Effector memory CD4-positive, alpha-beta T cell (primary cell): ENCODE measurements at regions not wholly inside any gene's neighbourhood (a gene's known extent, or its start where the extent isn't known, plus 50 kb on each side); places are given as distances from the start of the nearest gene placed in this dataset.

ENCODE experiments used
- DNase-seq, 3 donors: peaks; one replicate each; pipeline ENCODE4 v3.0.0-alpha.2; 2020
- H3K27ac ChIP-seq: 2 replicates; pipeline ENCODE4 v1.7.0; 2013; ENCODE audit warnings: mild to moderate bottlenecking, low read length, moderate library complexity; ENCODE audit not compliant: insufficient read depth, poor library complexity, severe bottlenecking
- H3K27me3 ChIP-seq: replicated peaks from 2 replicates; pipeline ENCODE4 v1.7.0; 2013; ENCODE audit warnings: mild to moderate bottlenecking, low read length; ENCODE audit not compliant: insufficient read depth, control insufficient read depth, poor library complexity, severe bottlenecking
- H3K36me3 ChIP-seq: 2 replicates; pipeline ENCODE4 v1.7.0; 2013; ENCODE audit warnings: mild to moderate bottlenecking, low read length, moderate library complexity; ENCODE audit not compliant: control insufficient read depth, insufficient read depth
- H3K4me1 ChIP-seq: 2 replicates; pipeline ENCODE4 v1.7.0; 2013; ENCODE audit warnings: low read length, mild to moderate bottlenecking; ENCODE audit not compliant: control insufficient read depth, insufficient read depth, poor library complexity, severe bottlenecking
- H3K4me3 ChIP-seq: 2 replicates; pipeline ENCODE4 v1.7.0; 2013; ENCODE audit warnings: low read length, low read depth, mild to moderate bottlenecking; ENCODE audit not compliant: insufficient read depth, poor library complexity, severe bottlenecking
- H3K9me3 ChIP-seq: 2 replicates; pipeline ENCODE4 v1.7.0; 2013; ENCODE audit warnings: mild to moderate bottlenecking, low read length, moderate library complexity; ENCODE audit not compliant: control insufficient read depth

- Histone ChIP-seq H3K9me3 (no peaks in the 10 kb centered on the region), H3K4me1 (no peaks in the 10 kb centered on the region), H3K36me3 (no peaks in the 10 kb centered on the region), H3K4me3 (no peak overlapping the region), H3K27ac (no peak overlapping the region), H3K27me3 (no peaks in the 10 kb centered on the region)
- DNase-seq: no peak
Measured at GRCh38 chr1:219506936-219507335, 106.0 kb downstream of the ZC3H11B start.

GRCh38 chr1:219506473-219506899 is 106.4 kb downstream of the ZC3H11B start:
- Histone ChIP-seq H3K4me1 (no peaks in the 10 kb centered on the region), H3K4me3 (no peak overlapping the region), H3K27me3 (no peaks in the 10 kb centered on the region), H3K27ac (no peak overlapping the region), H3K9me3 (no peaks in the 10 kb centered on the region), H3K36me3 (no peaks in the 10 kb centered on the region)
- no peak for DNase-seq

- H3K36me3 ChIP-seq: no peaks in the 10 kb centered on the region
- DNase-seq: no peak
- no peaks in the 10 kb centered on the region for H3K9me3 ChIP-seq
- H3K27me3 ChIP-seq: no peaks in the 10 kb centered on the region
- no peak overlapping the region for H3K4me3 ChIP-seq
- H3K4me1 ChIP-seq: no peaks in the 10 kb centered on the region
- no peak overlapping the region for H3K27ac ChIP-seq
Measured at GRCh38 chr1:219505886-219506285, 107.0 kb downstream of the ZC3H11B start.

DNA sequence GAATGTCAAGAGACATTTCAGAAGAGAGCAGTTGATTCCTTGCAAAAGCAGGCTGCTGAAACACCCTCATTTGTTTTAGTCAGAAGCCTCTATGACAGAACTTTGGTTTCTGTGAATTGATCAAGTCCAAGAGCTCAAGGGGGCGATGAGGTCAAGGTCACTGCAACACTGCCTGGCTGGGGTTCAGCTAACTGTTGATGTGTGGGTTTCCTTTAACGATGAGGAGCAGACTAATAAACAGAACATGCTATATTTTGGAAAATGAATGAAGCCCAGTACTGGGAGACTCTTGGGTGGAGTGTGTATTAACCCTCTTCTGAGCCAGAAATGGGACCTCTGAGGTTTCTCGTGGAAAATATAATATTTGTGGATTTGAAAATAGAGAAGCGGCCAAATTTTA is 109.3 kb downstream of the ZC3H11B start:
- no peaks in the 10 kb centered on the region for H3K9me3 ChIP-seq
- H3K4me3 ChIP-seq: no peak overlapping the region
- DNase-seq: no peak
- H3K27me3 ChIP-seq: no peaks in the 10 kb centered on the region
- no peaks in the 10 kb centered on the region for H3K36me3 ChIP-seq
- H3K4me1 ChIP-seq: no peaks in the 10 kb centered on the region
- no peak overlapping the region for H3K27ac ChIP-seq

- Histone ChIP-seq H3K4me3 (no peak overlapping the region), H3K27ac (no peak overlapping the region), H3K27me3 (no peaks in the 10 kb centered on the region), H3K9me3 (no peaks in the 10 kb centered on the region), H3K4me1 (no peaks in the 10 kb centered on the region), H3K36me3 (no peaks in the 10 kb centered on the region)
- DNase-seq: no peak
Measured at GRCh38 chr1:219500327-219500897, 112.5 kb downstream of the ZC3H11B start.

GRCh38 chr1:219498666-219499065 is 114.2 kb downstream of the ZC3H11B start:
- DNase-seq: no peak

DNA sequence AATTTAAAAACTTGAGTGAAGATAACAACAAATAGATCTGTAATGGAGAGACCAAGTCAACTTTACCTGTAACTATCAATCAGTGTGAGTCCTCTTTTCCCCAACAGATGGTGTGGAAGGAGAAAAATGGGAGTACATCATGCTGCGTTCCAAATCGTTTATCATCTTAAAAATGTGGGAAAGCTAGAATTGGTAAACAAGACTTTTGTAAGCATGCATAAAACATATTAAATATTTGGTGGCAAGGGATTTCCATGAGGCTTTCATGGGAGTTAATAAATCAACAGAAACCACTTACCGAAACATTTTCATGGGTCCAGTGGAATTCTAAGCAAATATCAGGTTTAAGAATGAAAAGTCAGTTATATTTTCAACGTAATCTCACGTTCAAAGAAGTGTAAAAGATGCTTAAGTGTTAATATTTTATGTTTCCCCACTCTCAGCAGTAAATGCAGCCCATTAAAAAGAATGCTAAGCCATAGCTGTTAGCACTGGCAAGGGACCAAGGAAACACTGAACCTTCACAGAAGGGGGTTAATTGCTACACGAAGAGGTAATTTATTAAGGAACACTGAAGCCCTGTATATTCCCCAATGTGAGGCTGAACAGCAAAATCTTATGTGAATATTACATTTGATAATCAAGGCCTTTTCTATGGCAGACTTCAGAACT is 117.0 kb downstream of the ZC3H11B start:
- Histone ChIP-seq H3K4me3 (no peak overlapping the region), H3K27ac (no peak overlapping the region), H3K36me3 (no peaks in the 10 kb centered on the region), H3K9me3 (no peaks in the 10 kb centered on the region), H3K27me3 (no peaks in the 10 kb centered on the region), H3K4me1 (no peaks in the 10 kb centered on the region)
- DNase-seq: no peak

More at GRCh38 chr1:219498666-219499065, 114.2 kb downstream of the ZC3H11B start:
- Histone ChIP-seq H3K27me3 (no peaks in the 10 kb centered on the region), H3K4me1 (no peaks in the 10 kb centered on the region), H3K27ac (no peak overlapping the region), H3K36me3 (no peaks in the 10 kb centered on the region), H3K4me3 (no peak overlapping the region), H3K9me3 (no peaks in the 10 kb centered on the region)

- H3K36me3 ChIP-seq: no peaks in the 10 kb centered on the region
- no peak overlapping the region for H3K27ac ChIP-seq
- no peaks in the 10 kb centered on the region for H3K4me1 ChIP-seq
- H3K4me3 ChIP-seq: no peak overlapping the region
- DNase-seq: no peak
- H3K9me3 ChIP-seq: no peaks in the 10 kb centered on the region
- H3K27me3 ChIP-seq: no peaks in the 10 kb centered on the region
Measured at GRCh38 chr1:219492717-219493116, 120.2 kb downstream of the ZC3H11B start.

DNA sequence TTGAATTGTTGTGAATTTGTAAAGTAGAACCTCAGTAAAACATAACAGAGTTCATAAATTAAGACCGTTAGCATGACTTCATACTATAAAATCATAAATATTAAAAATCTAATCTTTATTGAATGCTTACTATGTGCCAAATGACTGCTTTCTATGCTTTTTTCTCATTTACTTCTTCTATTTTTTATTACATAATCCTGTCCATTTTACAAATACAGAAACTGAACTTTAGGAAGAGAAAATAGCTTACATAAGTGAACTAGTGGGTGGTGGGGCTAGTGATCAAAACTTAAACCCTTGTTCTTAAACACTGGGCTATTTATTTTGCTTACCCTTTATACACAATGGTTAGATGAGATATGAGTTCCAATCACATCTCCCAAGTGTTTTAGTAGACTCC is 122.3 kb downstream of the ZC3H11B start:
- H3K27me3 ChIP-seq: no peaks in the 10 kb centered on the region
- no peak overlapping the region for H3K4me3 ChIP-seq
- DNase-seq: no peak
- H3K4me1 ChIP-seq: no peaks in the 10 kb centered on the region
- H3K9me3 ChIP-seq: no peaks in the 10 kb centered on the region
- H3K36me3 ChIP-seq: no peaks in the 10 kb centered on the region
- no peak overlapping the region for H3K27ac ChIP-seq

- H3K27me3 ChIP-seq: no peaks in the 10 kb centered on the region
- no peak overlapping the region for H3K4me3 ChIP-seq
- H3K9me3 ChIP-seq: no peaks in the 10 kb centered on the region
- no peak for DNase-seq
- H3K36me3 ChIP-seq: no peaks in the 10 kb centered on the region
- no peak overlapping the region for H3K27ac ChIP-seq
- no peaks in the 10 kb centered on the region for H3K4me1 ChIP-seq
Measured at GRCh38 chr1:219489636-219490035, 123.3 kb downstream of the ZC3H11B start.
